HEK293 (cell line): ENCODE measurements at regions not wholly inside any gene's neighbourhood (a gene's known extent, or its start where the extent isn't known, plus 50 kb on each side); places are given as distances from the start of the nearest gene placed in this dataset.

ENCODE experiments used
- CTCF ChIA-PET: fragments of 350-600 bp; formaldehyde crosslinking; extraction: SDS; loops from one replicate; lab custom pipeline; 2021; ENCODE audit warnings: antibody characterized with exemption; lab: Yijun Ruan, JAX
- POLR2A ChIA-PET: fragments of 300-600 bp; formaldehyde crosslinking; extraction: SDS; loops from one replicate; lab custom pipeline; 2020; ENCODE audit warnings: antibody characterized with exemption, inconsistent platforms; lab: Yijun Ruan, JAX
- H3K27ac ChIP-seq: fragments of 200-500 bp; sonication (Bioruptor generic); 2 replicates; pipeline ENCODE4 v1.5.1; 2014; ENCODE audit warnings: low read depth, low read length, control low read depth, inconsistent platforms; ENCODE audit errors: extremely low read depth
- H3K36me3 ChIP-seq, 2 experiments: fragments of 200-500 bp in 1 of 2; sonication (Bioruptor generic) in 1 of 2; 1 replicate in 1 of 2; 2 replicates in 1 of 2; pipeline ENCODE4 v1.5.1; 2014 to 2017; ENCODE audit warnings: inconsistent platforms in 2 of 2, low read length in 2 of 2; ENCODE audit not compliant: control insufficient read depth in 2 of 2, insufficient read depth in 1 of 2
- H3K4me1 ChIP-seq: fragments of 200-500 bp; sonication (Bioruptor generic); 2 replicates; pipeline ENCODE4 v1.5.1; 2014; ENCODE audit warnings: mild to moderate bottlenecking, low read length, inconsistent platforms; ENCODE audit not compliant: control insufficient read depth, insufficient read depth
- H3K4me3 ChIP-seq: 2 replicates; pipeline ENCODE4 v1.5.1; 2011; ENCODE audit warnings: low read depth, mild to moderate bottlenecking, control low read depth, low read length, moderate library complexity
- H3K9me3 ChIP-seq: fragments of 200-500 bp; sonication (Bioruptor generic); 2 replicates; pipeline ENCODE4 v1.5.1; 2014; ENCODE audit warnings: low read depth, low read length, inconsistent platforms; ENCODE audit not compliant: control insufficient read depth, insufficient read depth
- CTCF ChIP-seq: fragments of 450-650 bp; formaldehyde crosslinking; IDR thresholded peaks from 2 replicates; pipeline ENCODE4 v1.5.1; 2016; ENCODE audit warnings: missing biosample characterization, missing genetic modification characterization
- IKZF3 ChIP-seq: fragments of 450-650 bp; IDR thresholded peaks from 2 replicates; pipeline ENCODE4 v1.5.0; 2018; ENCODE audit warnings: missing biosample characterization, mild to moderate bottlenecking, missing genetic modification characterization, moderate library complexity
- KLF16 ChIP-seq: fragments of 450-650 bp; formaldehyde crosslinking; IDR thresholded peaks from 2 replicates; pipeline ENCODE4 v1.5.1; 2017; ENCODE audit warnings: missing biosample characterization, missing genetic modification characterization
- KLF7 ChIP-seq: fragments of 450-650 bp; formaldehyde crosslinking; IDR thresholded peaks from 2 replicates; pipeline ENCODE4 v1.5.1; 2016; ENCODE audit warnings: missing biosample characterization, missing genetic modification characterization, borderline replicate concordance
- RBAK ChIP-seq: fragments of 450-650 bp; formaldehyde crosslinking; IDR thresholded peaks from 2 replicates; pipeline ENCODE4 v1.5.1; 2016; ENCODE audit warnings: missing biosample characterization, missing genetic modification characterization
- REST ChIP-seq: fragments of 450-650 bp; formaldehyde crosslinking; IDR thresholded peaks from 2 replicates; pipeline ENCODE4 v1.5.1; 2016; ENCODE audit warnings: missing biosample characterization, missing genetic modification characterization
- ZEB2 ChIP-seq: fragments of 450-650 bp; formaldehyde crosslinking; IDR thresholded peaks from 2 replicates; pipeline ENCODE4 v1.5.1; 2016; ENCODE audit warnings: missing biosample characterization, missing genetic modification characterization
- ZFP37 ChIP-seq: fragments of 450-650 bp; formaldehyde crosslinking; IDR thresholded peaks from 2 replicates; pipeline ENCODE4 v1.5.1; 2016; ENCODE audit warnings: missing biosample characterization, missing genetic modification characterization
- ZIC2 ChIP-seq: fragments of 450-650 bp; formaldehyde crosslinking; IDR thresholded peaks from 2 replicates; pipeline ENCODE4 v1.5.1; 2016; ENCODE audit warnings: missing biosample characterization, missing genetic modification characterization
- ZNF146 ChIP-seq: fragments of 450-650 bp; formaldehyde crosslinking; IDR thresholded peaks from 2 replicates; pipeline ENCODE4 v1.5.1; 2016; ENCODE audit warnings: missing biosample characterization, missing genetic modification characterization
- ZNF174 ChIP-seq: fragments of 450-650 bp; formaldehyde crosslinking; IDR thresholded peaks from 2 replicates; pipeline ENCODE4 v1.5.0; 2017; ENCODE audit warnings: missing biosample characterization, mild to moderate bottlenecking, missing genetic modification characterization
- ZNF221 ChIP-seq: fragments of 450-650 bp; formaldehyde crosslinking; IDR thresholded peaks from 2 replicates; pipeline ENCODE4 v1.5.1; 2017; ENCODE audit warnings: missing biosample characterization, missing genetic modification characterization, borderline replicate concordance
- ZNF23 ChIP-seq: fragments of 450-650 bp; formaldehyde crosslinking; IDR thresholded peaks from 2 replicates; pipeline ENCODE4 v1.5.1; 2016; ENCODE audit warnings: missing biosample characterization, missing genetic modification characterization, borderline replicate concordance
- ZNF248 ChIP-seq: fragments of 450-650 bp; formaldehyde crosslinking; IDR thresholded peaks from 2 replicates; pipeline ENCODE4 v1.5.1; 2017; ENCODE audit warnings: missing biosample characterization, missing genetic modification characterization
- ZNF354C ChIP-seq: fragments of 450-650 bp; formaldehyde crosslinking; IDR thresholded peaks from 2 replicates; pipeline ENCODE4 v1.5.1; 2016; ENCODE audit warnings: missing biosample characterization, missing genetic modification characterization, low read depth, borderline replicate concordance
- ZNF513 ChIP-seq: fragments of 450-650 bp; IDR thresholded peaks from 2 replicates; pipeline ENCODE4 v1.5.1; 2018; ENCODE audit warnings: missing biosample characterization, missing genetic modification characterization
- ZNF514 ChIP-seq: fragments of 450-650 bp; formaldehyde crosslinking; IDR thresholded peaks from 2 replicates; pipeline ENCODE4 v1.5.1; 2016; ENCODE audit warnings: missing biosample characterization, missing genetic modification characterization
- ZNF600 ChIP-seq: fragments of 450-650 bp; formaldehyde crosslinking; IDR thresholded peaks from 2 replicates; pipeline ENCODE4 v1.5.1; 2016; ENCODE audit warnings: missing biosample characterization, missing genetic modification characterization
- ZNF654 ChIP-seq: fragments of 450-650 bp; formaldehyde crosslinking; IDR thresholded peaks from 2 replicates; pipeline ENCODE4 v1.5.1; 2016; ENCODE audit warnings: low read depth, missing biosample characterization, missing genetic modification characterization
- TF ChIP-seq, protein P1 (sequence below): fragments of 450-650 bp; formaldehyde crosslinking; IDR thresholded peaks from 2 replicates; pipeline ENCODE4 v1.5.1; 2016; ENCODE audit warnings: missing biosample characterization, missing genetic modification characterization
- TF ChIP-seq, protein P2 (sequence below): fragments of 450-650 bp; formaldehyde crosslinking; IDR thresholded peaks from 2 replicates; pipeline ENCODE4 v1.5.1; 2016; ENCODE audit warnings: missing biosample characterization, missing genetic modification characterization
- TF ChIP-seq, protein P3 (sequence below): fragments of 450-650 bp; formaldehyde crosslinking; IDR thresholded peaks from 2 replicates; pipeline ENCODE4 v1.5.1; 2016; ENCODE audit warnings: missing biosample characterization, missing genetic modification characterization

DNA sequence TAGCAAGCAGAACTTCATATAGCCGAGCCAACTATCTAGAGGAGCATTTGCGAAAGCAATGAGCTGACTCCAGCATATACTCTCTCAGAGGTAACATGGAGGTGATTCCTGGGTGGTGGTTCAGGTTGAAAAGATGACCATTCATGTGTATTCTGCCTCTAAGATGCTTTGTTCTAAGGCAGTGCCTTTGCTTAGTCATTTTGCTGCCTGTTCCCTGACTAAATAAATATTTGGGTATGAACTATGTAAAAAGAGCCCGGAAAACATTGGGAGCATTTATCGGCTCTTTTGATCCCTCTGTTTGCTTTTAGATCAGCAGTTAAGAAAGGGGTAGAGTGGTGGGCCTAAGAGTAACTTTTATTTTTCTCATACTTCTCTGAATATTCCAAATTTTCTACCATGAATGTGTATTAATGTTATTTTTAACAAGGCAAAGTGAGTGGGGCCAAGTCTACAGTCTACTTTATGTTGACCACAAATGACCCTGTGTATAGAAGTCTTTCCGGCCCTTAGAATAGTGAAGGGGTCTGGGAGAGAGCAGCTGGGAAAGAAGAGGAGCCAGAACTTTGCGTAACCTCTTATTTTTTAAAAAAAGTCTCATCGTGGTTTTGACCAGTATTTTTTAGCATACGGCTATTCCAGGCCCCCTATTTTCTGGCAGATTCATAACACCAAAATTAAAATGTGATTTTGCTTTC is 206.5 kb upstream of the EYA4 start:
- POLR2A ChIA-PET = no interaction called here
- Histone ChIP-seq H3K4me3 (no peak overlapping the region), H3K36me3 (no peaks in the 10 kb centered on the region), H3K4me1 (no peaks in the 10 kb centered on the region), H3K27ac (no peak overlapping the region), H3K9me3 (no peaks in the 10 kb centered on the region)
- no peak for TF ChIP-seq ZNF248
- no peak for TF ChIP-seq ZNF654 (tag by site-specific recombination)
- TF ChIP-seq ZNF146 (tag by site-specific recombination) = no peak
- TF ChIP-seq KLF7 (tag by site-specific recombination) = no peak
- CTCF ChIA-PET = interaction anchor here (1.0 to 1.3 kb wide), 2 partner anchors 18 to 72 kb away, joined by 3 read pairs; no protein-coding TSS in a partner anchor

DNA sequence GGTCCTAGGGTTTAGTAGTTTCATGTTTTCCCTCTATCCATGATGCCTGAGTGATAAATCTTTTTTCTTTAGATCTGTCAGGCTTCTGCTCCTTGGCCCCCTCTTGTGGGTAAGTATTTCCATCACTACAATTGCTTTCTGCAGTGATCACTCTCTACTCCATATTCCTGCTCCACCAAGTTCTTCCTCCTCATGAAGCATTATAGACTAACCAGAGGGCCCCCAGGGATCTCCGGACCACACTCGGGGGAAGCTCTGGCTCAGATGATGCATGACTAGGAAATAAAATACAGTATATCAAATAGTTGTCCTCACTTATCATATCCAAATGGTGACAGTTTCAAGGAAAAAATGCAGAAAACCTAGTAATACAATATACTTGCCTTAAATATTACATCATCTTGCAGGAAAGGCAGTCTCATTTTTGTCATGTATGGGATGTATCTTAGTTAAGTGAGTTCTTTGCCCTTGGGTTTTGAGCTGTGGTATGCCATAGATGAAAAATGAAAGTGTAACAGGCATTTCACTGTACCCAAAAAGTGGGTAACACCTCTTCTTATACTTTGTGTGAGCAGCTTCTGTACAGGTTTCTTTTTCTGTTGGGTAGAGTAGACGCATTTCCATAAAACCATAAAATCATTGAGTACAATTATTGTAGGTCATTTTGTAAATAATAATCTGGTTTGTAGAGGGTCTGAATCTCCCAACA is 200.9 kb upstream of the EYA4 start:
- H3K27ac ChIP-seq = no peak overlapping the region
- CTCF ChIA-PET = interaction anchor here (0.6 to 3.8 kb wide), 20 partner anchors 11 to 881 kb away, joined by 3 to 51 read pairs (median 4); no protein-coding TSS in a partner anchor
- no peak overlapping the region for H3K4me3 ChIP-seq
- H3K36me3 ChIP-seq = no peaks in the 10 kb centered on the region
- H3K9me3 ChIP-seq = no peaks in the 10 kb centered on the region
- H3K4me1 ChIP-seq = peaks cover 6% of the 10 kb centered on the region; the same call in 1 of the 2 replicates
- POLR2A ChIA-PET = no interaction called here
- TF ChIP-seq ZNF354C (no peak), ZNF23 (tag by site-specific recombination) (no peak), ZIC2 (tag by site-specific recombination) (no peak), REST (tag by site-specific recombination) (no peak), ZNF221 (tag by site-specific recombination) (no peak), ZNF514 (tag by site-specific recombination) (no peak), ZFP37 (tag by site-specific recombination) (no peak), ZNF600 (tag by site-specific recombination) (no peak), IKZF3 (no peak), ZNF174 (tag by site-specific recombination) (no peak), KLF16 (tag by site-specific recombination) (no peak), ZNF513 (tag by site-specific recombination) (no peak), ZNF654 (tag by site-specific recombination) (peak; percentile 33; the same call in 1 of the 2 replicates), ZEB2 (tag by site-specific recombination) (no peak), RBAK (tag by site-specific recombination) (no peak), CTCF (peak; percentile 42; the same call in 1 of the 2 replicates)
- TF ChIP-seq, protein P1, sequence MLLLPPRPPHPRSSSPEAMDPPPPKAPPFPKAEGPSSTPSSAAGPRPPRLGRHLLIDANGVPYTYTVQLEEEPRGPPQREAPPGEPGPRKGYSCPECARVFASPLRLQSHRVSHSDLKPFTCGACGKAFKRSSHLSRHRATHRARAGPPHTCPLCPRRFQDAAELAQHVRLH (tag by site-specific recombination) = no peak
- TF ChIP-seq, protein P2, sequence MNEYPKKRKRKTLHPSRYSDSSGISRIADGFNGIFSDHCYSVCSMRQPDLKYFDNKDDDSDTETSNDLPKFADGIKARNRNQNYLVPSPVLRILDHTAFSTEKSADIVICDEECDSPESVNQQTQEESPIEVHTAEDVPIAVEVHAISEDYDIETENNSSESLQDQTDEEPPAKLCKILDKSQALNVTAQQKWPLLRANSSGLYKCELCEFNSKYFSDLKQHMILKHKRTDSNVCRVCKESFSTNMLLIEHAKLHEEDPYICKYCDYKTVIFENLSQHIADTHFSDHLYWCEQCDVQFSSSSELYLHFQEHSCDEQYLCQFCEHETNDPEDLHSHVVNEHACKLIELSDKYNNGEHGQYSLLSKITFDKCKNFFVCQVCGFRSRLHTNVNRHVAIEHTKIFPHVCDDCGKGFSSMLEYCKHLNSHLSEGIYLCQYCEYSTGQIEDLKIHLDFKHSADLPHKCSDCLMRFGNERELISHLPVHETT = no peak
- TF ChIP-seq, protein P3, sequence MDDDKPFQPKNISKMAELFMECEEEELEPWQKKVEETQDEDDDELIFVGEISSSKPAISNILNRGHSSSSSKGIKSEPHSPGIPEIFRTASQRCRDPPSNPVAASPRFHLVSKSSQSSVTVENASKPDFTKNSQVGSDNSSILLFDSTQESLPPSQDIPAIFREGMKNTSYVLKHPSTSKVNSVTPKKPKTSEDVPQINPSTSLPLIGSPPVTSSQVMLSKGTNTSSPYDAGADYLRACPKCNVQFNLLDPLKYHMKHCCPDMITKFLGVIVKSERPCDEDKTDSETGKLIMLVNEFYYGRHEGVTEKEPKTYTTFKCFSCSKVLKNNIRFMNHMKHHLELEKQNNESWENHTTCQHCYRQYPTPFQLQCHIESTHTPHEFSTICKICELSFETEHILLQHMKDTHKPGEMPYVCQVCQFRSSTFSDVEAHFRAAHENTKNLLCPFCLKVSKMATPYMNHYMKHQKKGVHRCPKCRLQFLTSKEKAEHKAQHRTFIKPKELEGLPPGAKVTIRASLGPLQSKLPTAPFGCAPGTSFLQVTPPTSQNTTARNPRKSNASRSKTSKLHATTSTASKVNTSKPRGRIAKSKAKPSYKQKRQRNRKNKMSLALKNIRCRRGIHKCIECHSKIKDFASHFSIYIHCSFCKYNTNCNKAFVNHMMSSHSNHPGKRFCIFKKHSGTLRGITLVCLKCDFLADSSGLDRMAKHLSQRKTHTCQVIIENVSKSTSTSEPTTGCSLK (tag by site-specific recombination) = no peak
